ENCODE measurements at regions not wholly inside any gene's neighbourhood (a gene's known extent, or its start where the extent isn't known, plus 50 kb on each side); places are given as distances from the start of the nearest gene placed in this dataset.
A peak's percentile ranks its signal among the peaks of the same experiment; 100 is the strongest.

DNA sequence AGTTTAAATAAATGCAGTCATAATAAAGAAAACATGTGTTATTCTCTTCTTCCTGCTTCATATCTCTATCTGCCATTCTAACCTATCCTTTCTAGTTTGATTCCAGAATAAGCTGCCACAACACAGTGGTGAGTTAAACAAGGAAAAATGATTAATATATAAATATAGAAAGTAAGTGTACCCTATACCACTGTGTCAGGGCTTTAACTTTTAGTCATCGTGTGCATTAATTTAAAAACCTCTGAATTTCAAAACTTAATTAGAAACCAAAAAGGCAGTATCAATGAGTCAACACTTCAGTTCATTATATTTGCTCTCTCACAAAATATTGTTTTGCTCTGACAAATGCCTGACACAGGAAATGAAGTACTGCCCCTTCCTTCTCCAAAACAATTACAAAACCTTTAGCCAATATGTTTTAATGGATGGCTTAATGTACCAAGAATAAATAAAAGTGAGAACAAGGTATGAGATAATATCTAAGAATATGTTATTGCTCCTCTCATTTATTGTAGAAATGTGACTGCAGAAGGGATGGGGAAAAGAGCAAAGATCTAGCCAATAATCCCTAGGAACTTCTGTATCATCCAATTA, 634.8 kb downstream of the KCNT2 start (continued):
- no peak for TF ChIP-seq PRPF4 (IDR thresholded peaks at IDR 0.05; ENCODE audit: insufficient read depth, low read depth, low read length, poor library complexity, severe bottlenecking)
- no peak for TF ChIP-seq SOX6 (IDR thresholded peaks at IDR 0.05)
- TF ChIP-seq ZNF668 (CRISPR knock-in tag; IDR thresholded peaks at IDR 0.05), result no peak
- no peak for TF ChIP-seq STAG1 (CRISPR knock-in tag; IDR thresholded peaks at IDR 0.05; ENCODE audit: borderline replicate concordance)
- no peak for TF ChIP-seq PCBP1 (IDR thresholded peaks at IDR 0.05; ENCODE audit: low read depth, low read length, poor library complexity, severe bottlenecking)
- TF ChIP-seq MCM7 (IDR thresholded peaks at IDR 0.05), result no peak
- TF ChIP-seq, protein P1, sequence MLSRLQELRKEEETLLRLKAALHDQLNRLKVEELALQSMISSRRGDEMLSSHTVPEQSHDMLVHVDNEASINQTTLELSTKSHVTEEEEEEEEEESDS (CRISPR knock-in tag; IDR thresholded peaks at IDR 0.05), result no peak
- no peak for TF ChIP-seq PHB (CRISPR knock-in tag; IDR thresholded peaks at IDR 0.05)

DNA sequence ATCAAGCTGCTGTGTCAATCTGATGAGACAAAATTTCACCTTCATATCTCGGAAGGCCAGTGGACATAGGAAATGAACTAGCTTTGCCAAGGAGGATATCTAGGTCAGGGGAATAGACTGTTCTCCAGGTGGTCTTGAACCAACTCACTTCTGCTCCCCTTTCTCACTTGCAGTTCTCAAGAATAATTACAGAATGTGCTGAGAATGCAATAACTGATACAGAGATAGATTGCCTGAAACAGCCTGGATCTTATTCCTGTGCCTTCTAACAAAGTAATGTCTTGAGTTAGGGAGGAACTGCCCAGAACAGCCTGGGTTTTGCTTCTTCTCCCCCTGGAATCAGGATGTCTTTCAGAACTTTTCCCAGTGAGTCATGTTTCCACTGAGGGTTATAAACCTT, 636.7 kb downstream of the KCNT2 start:
- POLR2A ChIA-PET, result no interaction called here
- intact Hi-C loops (cut with micrococcal nuclease), result no loop called here
- no peak for FAIRE-seq

More for the DNA sequence above, 636.7 kb downstream of the KCNT2 start:
- no peaks in the 10 kb centered on the region for H3K79me2 ChIP-seq (ENCODE audit: control insufficient read depth, insufficient read depth, low read length)
- H3K27ac ChIP-seq (ENCODE audit: extremely low read depth, low read depth, low read length), result no peak overlapping the region
- no peak overlapping the region for H3K4me3 ChIP-seq
- H2AFZ ChIP-seq (ENCODE audit: low read depth, low read length), result no peak overlapping the region
- no peaks in the 10 kb centered on the region for H4K20me1 ChIP-seq (replicated peaks; ENCODE audit: control insufficient read depth, insufficient read depth, low read length)
- CTCF ChIA-PET (ENCODE audit: low intra/inter-chr PET ratio), result no interaction called here
- TF ChIP-seq C11orf30 (IDR thresholded peaks at IDR 0.05; ENCODE audit: low read depth) (peak; percentile 43), ADNP (tag; IDR thresholded peaks at IDR 0.05) (no peak), HDAC1 (IDR thresholded peaks at IDR 0.05) (no peak), ZNF316 (IDR thresholded peaks at IDR 0.05) (peak; percentile 73), MAFG (tag; conservative IDR thresholded peaks at IDR 0.05) (peak; percentile 69), ZNF445 (CRISPR knock-in tag; IDR thresholded peaks at IDR 0.05; ENCODE audit: low read depth) (no peak)
- TF ChIP-seq, protein P2, sequence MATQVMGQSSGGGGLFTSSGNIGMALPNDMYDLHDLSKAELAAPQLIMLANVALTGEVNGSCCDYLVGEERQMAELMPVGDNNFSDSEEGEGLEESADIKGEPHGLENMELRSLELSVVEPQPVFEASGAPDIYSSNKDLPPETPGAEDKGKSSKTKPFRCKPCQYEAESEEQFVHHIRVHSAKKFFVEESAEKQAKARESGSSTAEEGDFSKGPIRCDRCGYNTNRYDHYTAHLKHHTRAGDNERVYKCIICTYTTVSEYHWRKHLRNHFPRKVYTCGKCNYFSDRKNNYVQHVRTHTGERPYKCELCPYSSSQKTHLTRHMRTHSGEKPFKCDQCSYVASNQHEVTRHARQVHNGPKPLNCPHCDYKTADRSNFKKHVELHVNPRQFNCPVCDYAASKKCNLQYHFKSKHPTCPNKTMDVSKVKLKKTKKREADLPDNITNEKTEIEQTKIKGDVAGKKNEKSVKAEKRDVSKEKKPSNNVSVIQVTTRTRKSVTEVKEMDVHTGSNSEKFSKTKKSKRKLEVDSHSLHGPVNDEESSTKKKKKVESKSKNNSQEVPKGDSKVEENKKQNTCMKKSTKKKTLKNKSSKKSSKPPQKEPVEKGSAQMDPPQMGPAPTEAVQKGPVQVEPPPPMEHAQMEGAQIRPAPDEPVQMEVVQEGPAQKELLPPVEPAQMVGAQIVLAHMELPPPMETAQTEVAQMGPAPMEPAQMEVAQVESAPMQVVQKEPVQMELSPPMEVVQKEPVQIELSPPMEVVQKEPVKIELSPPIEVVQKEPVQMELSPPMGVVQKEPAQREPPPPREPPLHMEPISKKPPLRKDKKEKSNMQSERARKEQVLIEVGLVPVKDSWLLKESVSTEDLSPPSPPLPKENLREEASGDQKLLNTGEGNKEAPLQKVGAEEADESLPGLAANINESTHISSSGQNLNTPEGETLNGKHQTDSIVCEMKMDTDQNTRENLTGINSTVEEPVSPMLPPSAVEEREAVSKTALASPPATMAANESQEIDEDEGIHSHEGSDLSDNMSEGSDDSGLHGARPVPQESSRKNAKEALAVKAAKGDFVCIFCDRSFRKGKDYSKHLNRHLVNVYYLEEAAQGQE (IDR thresholded peaks at IDR 0.05; ENCODE audit: borderline replicate concordance), result no peak
- TF ChIP-seq, protein P2 (CRISPR knock-in tag; IDR thresholded peaks at IDR 0.05; ENCODE audit: low read depth), result no peak
- no peak for DNase-seq (ENCODE audit: extremely low read depth in 1 of 4, low spot score in 3 of 4)
- BruUV-seq (replicated peaks), result no TSS peak
- 23% methylated on average over 1 of the region's 1 CpG for WGBS (ENCODE audit: insufficient coverage, low coverage, missing lambda C conversion rate)
- no peaks in the 10 kb centered on the region for H3K36me3 ChIP-seq (ENCODE audit: control insufficient read depth, insufficient read depth, low read length)
- in situ Hi-C loops (cut with MboI), result no loop called here
- no peaks in the 10 kb centered on the region for H3K9me3 ChIP-seq (replicated peaks; ENCODE audit: control insufficient read depth, insufficient read depth, low read depth, low read length)
- ATAC-seq, result no peak
- H3K27me3 ChIP-seq (ENCODE audit: control insufficient read depth in 2 of 2, insufficient read depth in 2 of 2, low read length in 2 of 2), result no peaks in the 10 kb centered on the region
- no peak overlapping the region for H3K4me2 ChIP-seq (ENCODE audit: insufficient read depth, low read length)
- H3K4me1 ChIP-seq (replicated peaks in 1 of 2; ENCODE audit: control insufficient read depth in 2 of 2, insufficient read depth in 2 of 2, low read length in 2 of 2), result no peaks in the 10 kb centered on the region
- H3K9me1 ChIP-seq (ENCODE audit: control insufficient read depth, insufficient read depth, low read length), result no peaks in the 10 kb centered on the region
- H3K9ac ChIP-seq (ENCODE audit: insufficient read depth in 1 of 2, low read depth in 2 of 2, low read length in 2 of 2), result no peak overlapping the region

Measured in K562 (cell line).